Gastroesophageal sphincter (tissue), 3 donors: ENCODE measurements at regions not wholly inside any gene's neighbourhood (a gene's known extent, or its start where the extent isn't known, plus 50 kb on each side); places are given as distances from the start of the nearest gene placed in this dataset.

Experiments
- CTCF ChIP-seq, 4 experiments: fragments of 200-600 bp in 2 of 4; fragments of 450-650 bp in 2 of 4; sonication (generic) in 1 of 4; IDR thresholded peaks; one replicate each; pipeline ENCODE4 v1.5.1; 2017 to 2019; ENCODE audit warnings: antibody characterized with exemption in 4 of 4, mild to moderate bottlenecking in 2 of 4, moderate library complexity in 2 of 4
- EP300 ChIP-seq: sonication (generic); formaldehyde crosslinking; IDR thresholded peaks from one replicate; pipeline ENCODE4 v1.6.1; 2017; ENCODE audit warnings: antibody characterized with exemption, mild to moderate bottlenecking
- POLR2A ChIP-seq, 2 donors: fragments of 450-650 bp; IDR thresholded peaks; one replicate each; pipeline ENCODE4 v1.6.1; 2017; ENCODE audit warnings: antibody characterized with exemption in 2 of 2, mild to moderate bottlenecking in 2 of 2, moderate library complexity in 1 of 2
- POLR2AphosphoS5 ChIP-seq: sonication (generic); formaldehyde crosslinking; IDR thresholded peaks from one replicate; pipeline ENCODE4 v1.6.1; 2017; ENCODE audit warnings: antibody characterized with exemption

- TF ChIP-seq CTCF (IDR thresholded peaks at IDR 0.05) (no peak), POLR2A (IDR thresholded peaks at IDR 0.05) (no peak), POLR2AphosphoS5 (no peak), EP300 (no peak)
Measured at GRCh38 chr16:85200471-85201278, 88.4 kb upstream of the CIBAR2 start.
